ENCODE measurements at regions not wholly inside any gene's neighbourhood (a gene's known extent, or its start where the extent isn't known, plus 50 kb on each side); places are given as distances from the start of the nearest gene placed in this dataset.
"Not testable (repeated sequence)": the region's sequence is repeated elsewhere in the genome, so short reads cannot be mapped to it uniquely, and the experiment has no call there.

- FAIRE-seq, result no peak
Observed at GRCh38 chr4:174066611-174067205, 216.8 kb downstream of the FBXO8 start.

- no peak for FAIRE-seq
Observed at GRCh38 chr4:174062831-174063230, 220.6 kb downstream of the FBXO8 start.

DNA sequence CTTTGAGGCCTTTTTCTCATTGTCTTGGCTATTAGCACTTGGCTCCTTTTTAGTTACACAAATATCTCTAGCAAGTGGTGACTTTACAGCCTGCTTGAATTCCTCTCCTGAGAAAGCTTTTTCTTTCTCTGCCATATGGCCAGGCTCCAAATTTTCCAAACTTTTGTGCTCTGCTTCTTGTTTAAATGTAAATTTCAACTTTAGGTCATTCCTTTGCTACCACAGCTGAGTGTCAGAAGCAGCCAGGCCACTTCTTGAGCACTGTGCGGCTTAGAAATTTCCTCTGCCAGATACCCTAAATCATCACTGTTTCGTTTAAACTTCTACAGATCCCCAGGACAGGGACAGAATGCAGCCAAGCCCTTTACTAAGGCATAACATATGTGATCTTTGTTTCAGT, 222.4 kb downstream of the FBXO8 start:
- no peak for FAIRE-seq

DNA sequence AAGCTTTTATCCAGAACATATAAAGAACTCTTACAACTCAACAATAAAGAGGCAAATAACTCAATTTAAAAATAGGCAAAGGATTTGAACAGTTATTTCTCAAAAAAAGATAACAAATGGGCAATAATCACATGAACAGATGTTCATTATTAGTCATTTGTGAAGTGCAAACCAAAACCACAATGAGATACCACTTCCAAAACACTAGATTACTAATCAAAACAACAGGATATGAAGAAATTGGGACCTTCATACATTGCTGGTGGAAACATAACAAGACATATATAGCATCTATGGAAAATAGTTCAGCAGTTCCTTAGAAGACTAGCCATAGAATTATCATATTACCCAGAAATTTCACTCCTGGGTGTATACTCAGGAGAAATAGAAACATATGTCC, 224.6 kb downstream of the FBXO8 start:
- FAIRE-seq, result no peak

GRCh38 chr4:174056959-174057358, 226.5 kb downstream of the FBXO8 start:
- FAIRE-seq, result no peak

DNA sequence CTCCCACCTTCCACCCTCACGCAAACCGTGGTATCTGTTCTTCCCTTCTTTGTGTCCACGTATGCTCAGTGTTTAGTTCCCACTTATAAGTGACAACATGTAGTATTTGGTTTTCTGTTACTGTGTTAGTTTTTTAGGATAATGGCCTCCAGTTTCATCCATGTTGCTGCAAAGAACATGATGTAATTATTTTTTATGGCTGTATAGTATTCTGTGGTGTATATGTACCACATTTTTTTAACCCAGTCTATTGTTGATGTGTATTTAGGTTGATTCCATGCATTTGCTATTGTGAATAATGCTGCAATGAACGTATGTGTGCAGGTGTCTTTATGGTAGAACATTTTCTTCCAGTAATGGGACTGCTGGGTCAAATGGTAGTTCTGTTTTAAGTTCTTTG, 228.1 kb downstream of the FBXO8 start:
- FAIRE-seq, result no peak

GRCh38 chr4:174053895-174054294, 229.6 kb downstream of the FBXO8 start:
- FAIRE-seq, result no peak

DNA sequence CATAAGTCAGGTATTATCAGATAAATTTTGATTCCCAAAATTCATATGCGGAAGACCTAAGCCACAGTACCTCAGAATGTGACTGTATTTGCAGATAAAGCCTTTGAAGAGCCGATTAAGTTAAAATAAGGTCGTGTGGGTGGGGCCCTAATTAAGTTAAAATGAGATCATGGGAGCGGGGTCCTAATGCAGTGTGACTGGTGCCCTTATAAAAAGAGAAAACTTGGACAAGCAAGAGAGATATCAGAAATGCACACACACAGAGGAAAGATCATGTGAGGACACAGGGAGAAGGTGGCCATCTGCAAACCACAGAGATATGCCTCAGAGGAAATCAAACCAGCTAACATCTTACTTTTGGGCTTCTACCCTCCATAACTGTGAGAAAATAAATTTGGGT, 236.1 kb downstream of the FBXO8 start:
- FAIRE-seq, result no peak

- not testable (repeated sequence) for FAIRE-seq
Observed at GRCh38 chr4:174045829-174046228, 237.6 kb downstream of the FBXO8 start.

DNA sequence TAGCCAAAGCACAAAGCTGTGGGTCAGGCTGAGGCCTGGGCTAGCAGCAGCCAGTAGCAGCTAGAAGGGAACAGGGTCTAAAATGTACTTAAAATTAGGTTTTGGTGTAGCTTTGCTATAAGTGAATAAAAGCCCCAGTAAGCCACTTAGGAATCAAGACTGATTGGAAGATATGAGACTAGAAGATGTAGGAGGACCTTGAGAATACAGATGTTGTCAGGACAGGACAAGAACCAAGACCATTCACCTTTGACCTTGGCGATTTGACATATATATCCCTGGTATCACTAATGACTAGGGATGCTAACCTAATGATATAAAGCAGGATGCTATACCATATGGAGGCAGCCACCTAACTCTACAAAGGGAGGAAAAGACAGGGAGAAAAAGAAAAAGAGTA, 238.1 kb downstream of the FBXO8 start:
- FAIRE-seq, result no peak

GRCh38 chr4:174041555-174042105, 241.8 kb downstream of the FBXO8 start:
- FAIRE-seq, result no peak

DNA sequence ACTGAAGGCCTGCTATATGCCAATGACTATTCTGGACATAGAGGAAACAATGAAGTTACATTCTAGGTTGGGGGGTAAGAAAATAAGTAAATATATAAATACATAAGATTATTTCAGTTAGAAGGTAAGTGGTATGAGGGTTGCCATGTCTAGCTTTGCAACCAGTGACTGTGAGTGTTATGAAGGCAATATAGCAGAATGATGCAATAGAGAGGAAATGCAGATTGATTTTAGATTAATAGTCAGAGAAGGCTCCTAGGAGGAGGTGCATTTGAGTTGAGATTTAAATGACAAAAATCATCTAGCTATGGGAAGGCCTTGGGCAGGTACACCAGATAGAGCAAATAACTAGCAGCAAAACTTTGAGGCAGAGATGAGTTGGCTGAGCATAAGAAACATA, 243.2 kb downstream of the FBXO8 start:
- FAIRE-seq, result no peak

DNA sequence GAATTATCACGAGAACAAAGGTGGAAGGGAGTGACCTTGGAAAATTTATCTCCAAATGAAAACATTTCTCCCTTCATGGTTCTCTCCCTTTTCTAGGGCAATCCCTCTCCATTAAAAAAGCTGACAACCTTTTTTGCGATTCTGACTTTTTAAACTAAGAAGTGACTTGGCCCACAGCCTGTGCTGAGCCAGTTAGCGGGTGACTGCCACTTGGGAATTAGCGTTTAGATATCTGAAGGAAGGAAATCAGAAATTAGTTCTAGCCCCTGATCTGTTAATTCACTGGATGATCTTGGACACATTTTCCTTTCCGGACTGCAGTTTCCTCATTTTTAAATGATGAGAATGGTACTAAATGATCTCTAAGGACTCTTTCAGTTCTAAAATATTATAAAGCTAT, 245.0 kb downstream of the FBXO8 start:
- FAIRE-seq, result no peak

DNA sequence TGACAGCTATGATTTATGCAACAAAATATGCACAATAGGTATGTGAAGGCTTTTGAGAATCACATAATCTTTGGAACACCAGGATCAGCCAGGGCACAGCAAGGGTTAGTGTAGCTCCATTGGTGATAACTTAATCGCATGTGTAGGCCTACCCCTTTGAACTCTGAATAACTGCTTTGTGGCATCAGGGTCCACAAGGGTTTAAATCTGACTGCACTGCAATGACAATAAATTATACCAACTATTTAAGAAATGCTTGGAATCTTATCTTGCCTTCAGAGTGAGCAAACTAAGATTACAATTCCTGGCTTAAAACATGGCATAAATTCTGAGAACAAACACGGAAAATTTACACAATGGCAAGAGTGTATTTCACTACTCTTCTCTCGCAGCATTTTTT, 245.8 kb downstream of the FBXO8 start:
- FAIRE-seq, result no peak

GRCh38 chr4:174037049-174037448, 246.4 kb downstream of the FBXO8 start:
- no peak for FAIRE-seq

- no peak for FAIRE-seq
Observed at GRCh38 chr4:174036576-174036975, 246.9 kb downstream of the FBXO8 start.

- no peak for FAIRE-seq
Observed at GRCh38 chr4:174036111-174036510, 247.4 kb downstream of the FBXO8 start.

- FAIRE-seq, result no peak
Observed at GRCh38 chr4:174023641-174024040, 259.8 kb downstream of the FBXO8 start.

DNA sequence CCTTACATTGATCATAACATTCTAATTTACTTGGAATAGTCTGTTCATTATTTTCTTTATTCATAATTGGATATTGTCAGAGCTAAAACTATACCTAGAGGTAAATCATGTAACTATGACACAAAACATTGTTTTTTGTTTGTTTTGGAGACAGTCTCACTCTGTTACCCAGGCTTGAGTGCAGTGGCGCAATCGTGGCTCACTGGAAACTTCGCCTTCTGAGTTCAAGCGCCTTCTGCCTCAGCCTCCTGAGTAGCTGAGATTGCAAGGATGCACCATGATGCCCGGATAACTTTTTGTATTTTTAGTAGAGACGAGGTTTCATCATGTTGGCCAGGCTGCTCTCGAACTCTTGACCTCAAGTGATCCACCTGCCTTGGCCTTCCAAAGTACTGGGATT, 265.2 kb downstream of the FBXO8 start:
- FAIRE-seq, result no peak

GRCh38 chr4:174016251-174016650, 267.2 kb downstream of the FBXO8 start:
- no peak for FAIRE-seq

GRCh38 chr4:174012886-174013259, 270.6 kb downstream of the FBXO8 start:
- FAIRE-seq, result no peak

- FAIRE-seq, result no peak
Observed at GRCh38 chr4:174012135-174012885, 271.2 kb downstream of the FBXO8 start.

- no peak for FAIRE-seq
Observed at GRCh38 chr4:174010547-174010946, 272.9 kb downstream of the FBXO8 start.

GRCh38 chr4:174009686-174010451, 273.6 kb downstream of the FBXO8 start:
- FAIRE-seq, result no peak
